ENCODE measurements at regions not wholly inside any gene's neighbourhood (a gene's known extent, or its start where the extent isn't known, plus 50 kb on each side); places are given as distances from the start of the nearest gene placed in this dataset.

DNA sequence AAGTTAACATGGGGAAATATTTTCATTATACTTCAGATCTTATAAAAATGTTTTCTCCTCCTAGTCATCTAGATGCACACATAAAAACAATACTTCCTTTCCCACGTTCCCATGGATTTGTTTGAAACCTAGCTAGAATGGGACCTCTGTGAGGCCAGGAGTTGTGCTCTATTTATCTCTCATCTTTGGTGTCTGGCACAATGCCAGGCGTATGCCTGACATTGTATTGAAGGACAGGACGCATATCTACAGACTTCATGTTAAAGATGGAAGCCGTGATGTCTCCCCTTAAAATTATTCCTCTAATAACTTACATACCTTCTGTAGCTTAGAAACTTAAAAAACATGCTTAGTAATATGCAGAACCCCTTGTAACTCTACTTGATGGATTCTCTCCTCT lies 394.5 kb upstream of the FAT1 start:
- Histone ChIP-seq H3K4me1 (ENCODE audit: control extremely low read depth in 1 of 4, control insufficient read depth in 4 of 4, insufficient read depth in 4 of 4, low read length in 3 of 4) (no peaks in the 10 kb centered on the region), H3K36me3 (ENCODE audit: control insufficient read depth in 4 of 4, insufficient read depth in 4 of 4, low read length in 3 of 4) (no peaks in the 10 kb centered on the region), H3K27me3 (replicated peaks in 2 of 5; ENCODE audit: control insufficient read depth in 4 of 5, insufficient read depth in 5 of 5, low read length in 4 of 5) (no peaks in the 10 kb centered on the region), H3K4me3 (ENCODE audit: control insufficient read depth in 1 of 7, extremely low read depth in 1 of 7, insufficient read depth in 4 of 7, low read depth in 2 of 7, low read length in 6 of 7) (no peak overlapping the region), H3K9me3 (ENCODE audit: control extremely low read depth in 1 of 5, control insufficient read depth in 4 of 5, insufficient read depth in 2 of 5, low read depth in 1 of 5, low read length in 4 of 5) (no peaks in the 10 kb centered on the region), H3K27ac (ENCODE audit: insufficient read depth in 1 of 2, low read depth in 1 of 2, low read length in 2 of 2, poor library complexity in 1 of 2, severe bottlenecking in 2 of 2) (no peak overlapping the region)
- WGBS (ENCODE audit: insufficient coverage), result 100% methylated on average over 2 of the region's 4 CpGs
- no peak for DNase-seq
- ChIA-PET CTCF (no interaction called here), POLR2A (interaction anchor here (0.6 kb wide), 1 partner anchor 456 kb away, joined by 3 read pairs; no protein-coding TSS in a partner anchor)

DNA sequence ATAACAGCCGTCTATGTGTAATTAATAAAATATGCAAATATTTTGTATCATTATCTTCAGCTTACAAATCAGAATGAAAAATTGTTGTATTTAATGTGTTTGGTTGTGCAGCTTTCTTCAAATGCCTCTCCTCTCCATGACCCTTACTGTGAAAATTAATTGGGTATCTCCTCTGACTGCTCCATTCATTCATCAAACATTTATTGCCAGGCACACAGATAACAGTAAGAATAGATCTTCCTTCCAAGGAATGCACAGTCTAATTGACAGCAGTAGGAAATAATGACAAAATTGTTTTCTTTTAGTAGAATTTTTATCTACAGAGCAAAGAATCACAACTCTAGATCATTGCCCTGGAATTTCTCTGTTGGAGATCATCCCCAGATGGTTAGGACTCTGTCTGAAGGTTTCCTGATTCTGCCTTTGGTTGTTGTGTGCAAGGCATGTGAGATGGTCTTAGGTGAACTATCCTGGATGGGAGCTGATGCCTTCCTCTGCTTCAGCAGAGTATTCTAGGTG lies 395.0 kb upstream of the FAT1 start:
- CTCF ChIA-PET, result no interaction called here
- Histone ChIP-seq H3K4me1 (ENCODE audit: control extremely low read depth in 1 of 4, control insufficient read depth in 4 of 4, insufficient read depth in 4 of 4, low read length in 3 of 4) (no peaks in the 10 kb centered on the region), H3K27ac (ENCODE audit: insufficient read depth in 1 of 2, low read depth in 1 of 2, low read length in 2 of 2, poor library complexity in 1 of 2, severe bottlenecking in 2 of 2) (no peak overlapping the region), H3K36me3 (ENCODE audit: control insufficient read depth in 4 of 4, insufficient read depth in 4 of 4, low read length in 3 of 4) (no peaks in the 10 kb centered on the region), H3K4me3 (ENCODE audit: control insufficient read depth in 1 of 7, extremely low read depth in 1 of 7, insufficient read depth in 4 of 7, low read depth in 2 of 7, low read length in 6 of 7) (no peak overlapping the region), H3K9me3 (ENCODE audit: control extremely low read depth in 1 of 5, control insufficient read depth in 4 of 5, insufficient read depth in 2 of 5, low read depth in 1 of 5, low read length in 4 of 5) (no peaks in the 10 kb centered on the region), H3K27me3 (replicated peaks in 2 of 5; ENCODE audit: control insufficient read depth in 4 of 5, insufficient read depth in 5 of 5, low read length in 4 of 5) (no peaks in the 10 kb centered on the region)
- WGBS (ENCODE audit: insufficient coverage), result no CpG with 5 or more reads among the region's 1 CpG
- no peak for DNase-seq
- POLR2A ChIA-PET, result interaction anchor here (0.6 kb wide), 1 partner anchor 456 kb away, joined by 3 read pairs; no protein-coding TSS in a partner anchor

DNA sequence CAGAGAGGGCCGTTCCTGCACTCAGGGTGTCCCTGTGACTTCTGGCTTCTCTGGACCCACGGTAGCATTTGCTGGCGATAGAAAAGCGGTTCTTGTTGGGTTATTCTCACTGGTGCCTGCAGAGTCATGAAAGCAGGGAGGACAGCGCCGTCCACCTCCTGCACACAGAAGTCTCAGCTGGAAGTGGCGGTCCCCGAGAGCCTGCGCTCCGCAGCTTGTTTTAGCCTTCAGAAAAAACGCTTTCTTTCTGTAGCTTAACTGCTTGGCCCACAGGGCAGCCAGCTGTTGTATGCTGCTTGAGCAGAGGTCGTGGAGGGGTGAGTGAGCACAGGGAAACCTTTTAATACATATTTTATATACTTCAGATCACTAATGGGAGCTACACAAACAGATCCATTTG lies 400.7 kb upstream of the FAT1 start:
- no peaks in the 10 kb centered on the region for H3K9me3 ChIP-seq (ENCODE audit: control extremely low read depth in 1 of 5, control insufficient read depth in 4 of 5, insufficient read depth in 2 of 5, low read depth in 1 of 5, low read length in 4 of 5)
- H3K4me1 ChIP-seq (ENCODE audit: control extremely low read depth in 1 of 4, control insufficient read depth in 4 of 4, insufficient read depth in 4 of 4, low read length in 3 of 4), result no peaks in the 10 kb centered on the region
- H3K4me3 ChIP-seq (ENCODE audit: control insufficient read depth in 1 of 7, extremely low read depth in 1 of 7, insufficient read depth in 4 of 7, low read depth in 2 of 7, low read length in 6 of 7), result no peak overlapping the region
- CTCF ChIA-PET, result interaction anchor here (1.2 kb wide), 1 partner anchor 9 kb away, joined by 4 read pairs; no protein-coding TSS in a partner anchor
- WGBS (ENCODE audit: insufficient coverage), result 98% methylated on average over 8 of the region's 12 CpGs
- no peaks in the 10 kb centered on the region for H3K36me3 ChIP-seq (ENCODE audit: control insufficient read depth in 4 of 4, insufficient read depth in 4 of 4, low read length in 3 of 4)
- POLR2A ChIA-PET, result no interaction called here
- no peak overlapping the region for H3K27ac ChIP-seq (ENCODE audit: insufficient read depth in 1 of 2, low read depth in 1 of 2, low read length in 2 of 2, poor library complexity in 1 of 2, severe bottlenecking in 2 of 2)
- no peak for DNase-seq
- H3K27me3 ChIP-seq (replicated peaks in 2 of 5; ENCODE audit: control insufficient read depth in 4 of 5, insufficient read depth in 5 of 5, low read length in 4 of 5), result no peaks in the 10 kb centered on the region

DNA sequence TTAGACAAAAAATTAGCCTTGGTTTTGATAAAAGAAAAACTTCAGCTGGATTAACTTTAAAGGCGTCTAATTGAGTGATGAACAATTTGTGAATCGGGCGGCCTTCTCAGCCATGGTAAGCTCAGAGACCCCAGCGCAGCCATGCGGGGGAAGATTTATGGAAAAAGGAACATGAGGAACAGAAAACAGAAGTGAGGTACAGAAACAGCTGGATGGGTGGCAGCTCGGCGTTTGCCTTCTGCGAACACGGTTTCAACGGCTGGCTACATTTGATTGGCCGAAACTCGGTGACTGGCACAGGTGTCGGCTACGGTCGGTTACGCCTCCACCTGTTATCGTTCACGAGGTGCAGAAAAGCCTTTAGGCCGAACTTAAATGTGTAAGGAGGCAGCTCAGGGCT lies 401.4 kb upstream of the FAT1 start:
- Histone ChIP-seq H3K9me3 (ENCODE audit: control extremely low read depth in 1 of 5, control insufficient read depth in 4 of 5, insufficient read depth in 2 of 5, low read depth in 1 of 5, low read length in 4 of 5) (no peaks in the 10 kb centered on the region), H3K27ac (ENCODE audit: insufficient read depth in 1 of 2, low read depth in 1 of 2, low read length in 2 of 2, poor library complexity in 1 of 2, severe bottlenecking in 2 of 2) (no peak overlapping the region), H3K36me3 (ENCODE audit: control insufficient read depth in 4 of 4, insufficient read depth in 4 of 4, low read length in 3 of 4) (no peaks in the 10 kb centered on the region), H3K4me1 (ENCODE audit: control extremely low read depth in 1 of 4, control insufficient read depth in 4 of 4, insufficient read depth in 4 of 4, low read length in 3 of 4) (no peaks in the 10 kb centered on the region), H3K27me3 (replicated peaks in 2 of 5; ENCODE audit: control insufficient read depth in 4 of 5, insufficient read depth in 5 of 5, low read length in 4 of 5) (no peaks in the 10 kb centered on the region), H3K4me3 (ENCODE audit: control insufficient read depth in 1 of 7, extremely low read depth in 1 of 7, insufficient read depth in 4 of 7, low read depth in 2 of 7, low read length in 6 of 7) (no peak overlapping the region)
- 91% methylated on average over 14 of the region's 19 CpGs for WGBS (ENCODE audit: insufficient coverage)
- no peak for DNase-seq
- ChIA-PET CTCF (interaction anchor here (1.2 kb wide), 1 partner anchor 9 kb away, joined by 4 read pairs; no protein-coding TSS in a partner anchor), POLR2A (no interaction called here)

DNA sequence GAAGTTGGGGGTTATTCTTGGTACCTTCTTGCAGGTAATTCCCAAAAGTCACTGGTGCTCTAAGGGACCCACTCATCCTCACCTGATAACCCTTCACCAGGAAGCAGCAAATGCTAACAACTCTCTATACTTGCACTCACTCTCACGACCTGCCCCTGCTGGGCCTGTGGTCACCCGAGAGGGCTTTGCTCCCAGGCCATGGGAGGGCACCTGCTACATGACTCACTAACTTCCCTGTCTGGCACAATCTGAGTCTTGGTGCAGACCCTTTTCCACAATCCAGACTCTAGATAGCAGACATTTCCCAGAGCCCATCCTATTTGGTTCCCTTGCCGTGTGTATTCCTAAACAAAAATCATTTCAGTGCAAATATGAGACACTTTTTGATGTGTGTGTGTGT lies 403.8 kb upstream of the FAT1 start:
- Histone ChIP-seq H3K9me3 (ENCODE audit: control extremely low read depth in 1 of 5, control insufficient read depth in 4 of 5, insufficient read depth in 2 of 5, low read depth in 1 of 5, low read length in 4 of 5) (no peaks in the 10 kb centered on the region), H3K4me3 (ENCODE audit: control insufficient read depth in 1 of 7, extremely low read depth in 1 of 7, insufficient read depth in 4 of 7, low read depth in 2 of 7, low read length in 6 of 7) (no peak overlapping the region), H3K27ac (ENCODE audit: insufficient read depth in 1 of 2, low read depth in 1 of 2, low read length in 2 of 2, poor library complexity in 1 of 2, severe bottlenecking in 2 of 2) (no peak overlapping the region), H3K36me3 (ENCODE audit: control insufficient read depth in 4 of 4, insufficient read depth in 4 of 4, low read length in 3 of 4) (no peaks in the 10 kb centered on the region), H3K27me3 (replicated peaks in 2 of 5; ENCODE audit: control insufficient read depth in 4 of 5, insufficient read depth in 5 of 5, low read length in 4 of 5) (no peaks in the 10 kb centered on the region), H3K4me1 (ENCODE audit: control extremely low read depth in 1 of 4, control insufficient read depth in 4 of 4, insufficient read depth in 4 of 4, low read length in 3 of 4) (no peaks in the 10 kb centered on the region)
- CTCF ChIA-PET, result no interaction called here
- 82% methylated on average over 2 of the region's 3 CpGs for WGBS (ENCODE audit: insufficient coverage)
- POLR2A ChIA-PET, result no interaction called here
- no peak for DNase-seq

DNA sequence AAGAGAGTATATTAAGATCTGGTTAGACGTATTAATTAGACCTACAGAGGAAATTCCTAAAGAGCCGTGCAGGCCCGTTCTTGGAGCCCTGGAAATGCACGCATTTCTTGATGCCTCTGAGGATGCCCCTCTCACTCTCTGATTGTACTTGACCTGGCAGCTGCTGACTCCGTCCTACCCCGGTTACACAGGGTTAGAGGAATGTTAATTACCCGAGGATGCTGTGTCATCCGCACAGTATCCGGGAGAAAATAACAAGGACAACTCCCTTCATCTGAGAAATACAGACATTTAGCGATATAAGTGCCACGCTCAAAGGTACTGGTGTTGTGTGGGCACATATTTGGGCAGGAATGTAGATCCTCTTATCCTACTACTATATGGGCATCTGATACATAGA lies 404.6 kb upstream of the FAT1 start:
- DNase-seq, result no peak
- no peak overlapping the region for H3K4me3 ChIP-seq (ENCODE audit: control insufficient read depth in 1 of 7, extremely low read depth in 1 of 7, insufficient read depth in 4 of 7, low read depth in 2 of 7, low read length in 6 of 7)
- WGBS (ENCODE audit: insufficient coverage), result 87% methylated on average over 7 of the region's 11 CpGs
- H3K27ac ChIP-seq (ENCODE audit: insufficient read depth in 1 of 2, low read depth in 1 of 2, low read length in 2 of 2, poor library complexity in 1 of 2, severe bottlenecking in 2 of 2), result no peak overlapping the region
- H3K4me1 ChIP-seq (ENCODE audit: control extremely low read depth in 1 of 4, control insufficient read depth in 4 of 4, insufficient read depth in 4 of 4, low read length in 3 of 4), result no peaks in the 10 kb centered on the region
- H3K27me3 ChIP-seq (replicated peaks in 2 of 5; ENCODE audit: control insufficient read depth in 4 of 5, insufficient read depth in 5 of 5, low read length in 4 of 5), result no peaks in the 10 kb centered on the region
- H3K9me3 ChIP-seq (ENCODE audit: control extremely low read depth in 1 of 5, control insufficient read depth in 4 of 5, insufficient read depth in 2 of 5, low read depth in 1 of 5, low read length in 4 of 5), result no peaks in the 10 kb centered on the region
- H3K36me3 ChIP-seq (ENCODE audit: control insufficient read depth in 4 of 4, insufficient read depth in 4 of 4, low read length in 3 of 4), result no peaks in the 10 kb centered on the region
- CTCF ChIA-PET, result no interaction called here
- POLR2A ChIA-PET, result no interaction called here

DNA sequence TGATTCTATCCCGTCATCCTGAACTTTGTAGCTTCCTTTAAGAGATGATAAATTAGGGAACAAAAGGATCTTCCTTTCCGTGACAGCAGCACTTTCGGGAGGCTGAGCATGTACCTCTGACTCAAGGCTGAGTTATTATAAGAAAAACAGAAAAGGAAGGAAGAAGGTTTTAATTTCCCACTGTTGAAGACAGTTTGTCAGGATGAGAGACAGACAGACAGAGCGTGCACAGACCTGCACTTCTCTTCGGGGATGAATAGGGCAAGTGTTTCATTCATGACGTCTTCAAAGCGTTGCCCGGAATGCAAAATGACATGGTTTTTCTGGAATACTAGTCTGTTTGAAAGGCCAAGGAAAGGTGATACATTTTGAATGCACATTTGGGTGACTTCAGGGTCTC lies 405.3 kb upstream of the FAT1 start:
- H3K9me3 ChIP-seq (ENCODE audit: control extremely low read depth in 1 of 5, control insufficient read depth in 4 of 5, insufficient read depth in 2 of 5, low read depth in 1 of 5, low read length in 4 of 5), result no peaks in the 10 kb centered on the region
- H3K27ac ChIP-seq (ENCODE audit: insufficient read depth in 1 of 2, low read depth in 1 of 2, low read length in 2 of 2, poor library complexity in 1 of 2, severe bottlenecking in 2 of 2), result no peak overlapping the region
- no peak for DNase-seq
- 68% methylated on average over 8 of the region's 8 CpGs for WGBS (ENCODE audit: insufficient coverage)
- no peaks in the 10 kb centered on the region for H3K36me3 ChIP-seq (ENCODE audit: control insufficient read depth in 4 of 4, insufficient read depth in 4 of 4, low read length in 3 of 4)
- H3K4me3 ChIP-seq (ENCODE audit: control insufficient read depth in 1 of 7, extremely low read depth in 1 of 7, insufficient read depth in 4 of 7, low read depth in 2 of 7, low read length in 6 of 7), result no peak overlapping the region
- POLR2A ChIA-PET, result no interaction called here
- CTCF ChIA-PET, result no interaction called here
- no peaks in the 10 kb centered on the region for H3K4me1 ChIP-seq (ENCODE audit: control extremely low read depth in 1 of 4, control insufficient read depth in 4 of 4, insufficient read depth in 4 of 4, low read length in 3 of 4)
- no peaks in the 10 kb centered on the region for H3K27me3 ChIP-seq (replicated peaks in 2 of 5; ENCODE audit: control insufficient read depth in 4 of 5, insufficient read depth in 5 of 5, low read length in 4 of 5)
